HG03060 (cell line): ENCODE measurements at regions not wholly inside any gene's neighbourhood (a gene's known extent, or its start where the extent isn't known, plus 50 kb on each side); places are given as distances from the start of the nearest gene placed in this dataset.

Experiments
- ATAC-seq: cut with Tn5 transposase; IDR thresholded peaks from one replicate; pipeline ENCODE4 v1.9.1; 2021; ENCODE audit warnings: low read depth, moderate number of reproducible peaks; ENCODE audit not compliant: unreplicated experiment

- ATAC-seq, result no peak
These were observed 1992.9 kb upstream of the PCDH20 start for GRCh38 chr13:63408331-63409189.

DNA sequence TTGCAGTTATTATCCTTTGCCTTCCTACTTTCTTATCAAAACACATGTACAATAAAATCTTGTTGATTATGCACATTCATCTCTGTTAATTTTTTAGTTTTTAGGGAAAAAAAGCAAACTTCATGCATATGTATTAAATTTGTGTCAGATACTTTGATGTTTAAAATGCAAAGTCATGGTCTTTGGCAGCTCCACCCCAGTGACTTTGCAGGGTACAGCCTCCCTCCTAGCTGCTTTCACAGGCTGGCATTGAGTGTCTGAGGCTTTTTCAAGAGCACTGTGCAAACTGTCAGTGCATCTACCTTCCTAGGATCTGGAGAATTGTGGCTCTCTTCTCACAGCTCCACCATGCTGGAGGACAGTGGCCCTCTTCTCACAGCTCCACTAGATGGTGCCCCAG is 1988.1 kb upstream of the PCDH20 start:
- no peak for ATAC-seq

- no peak for ATAC-seq
These were observed 1981.1 kb upstream of the PCDH20 start for GRCh38 chr13:63396746-63397145.

- no peak for ATAC-seq
These were observed 1977.5 kb upstream of the PCDH20 start for GRCh38 chr13:63393112-63393511.

DNA sequence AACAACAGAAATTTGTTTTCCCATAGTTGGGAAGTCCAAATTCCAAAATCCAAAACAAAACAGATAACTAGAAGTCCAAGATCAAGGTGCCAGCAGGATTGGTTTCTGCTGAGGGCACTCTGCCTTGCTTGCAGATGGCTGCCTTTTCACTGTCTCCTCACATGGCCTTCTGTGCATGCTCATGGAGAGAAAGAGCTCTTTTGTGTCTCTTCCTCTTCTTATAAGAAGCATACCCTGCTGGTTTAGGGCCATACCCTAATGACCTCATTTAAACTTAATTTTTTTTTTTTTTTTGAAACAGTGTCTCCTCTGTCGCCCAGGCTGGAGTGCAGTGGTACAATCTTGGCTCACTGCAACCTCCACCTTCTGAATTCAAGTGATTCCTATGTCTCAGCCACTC is 1974.1 kb upstream of the PCDH20 start:
- no peak for ATAC-seq

- no peak for ATAC-seq
These were observed 1965.6 kb upstream of the PCDH20 start for GRCh38 chr13:63381078-63381859.

DNA sequence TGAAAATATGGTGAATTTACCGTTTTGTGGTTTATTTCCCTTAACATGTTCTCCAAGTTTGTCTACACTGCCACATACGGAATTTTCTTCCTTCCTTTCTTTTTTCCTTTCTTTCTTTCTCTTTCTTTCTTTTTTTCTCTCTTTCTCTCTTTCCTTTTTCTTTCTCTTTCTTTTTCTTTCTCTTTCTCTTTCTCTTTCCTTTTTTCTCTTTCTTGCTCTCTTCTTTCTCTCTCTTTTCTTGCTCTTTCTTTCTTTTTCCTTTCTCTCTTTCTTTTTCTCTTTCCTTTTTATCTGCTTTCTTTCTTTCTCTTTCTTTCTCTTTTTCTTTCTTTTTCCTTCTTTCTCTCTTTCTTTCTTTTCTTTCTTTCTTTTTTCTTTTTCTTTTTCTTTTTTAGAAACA is 1962.3 kb upstream of the PCDH20 start:
- no peak for ATAC-seq

- no peak for ATAC-seq
These were observed 1954.5 kb upstream of the PCDH20 start for GRCh38 chr13:63370101-63370500.

DNA sequence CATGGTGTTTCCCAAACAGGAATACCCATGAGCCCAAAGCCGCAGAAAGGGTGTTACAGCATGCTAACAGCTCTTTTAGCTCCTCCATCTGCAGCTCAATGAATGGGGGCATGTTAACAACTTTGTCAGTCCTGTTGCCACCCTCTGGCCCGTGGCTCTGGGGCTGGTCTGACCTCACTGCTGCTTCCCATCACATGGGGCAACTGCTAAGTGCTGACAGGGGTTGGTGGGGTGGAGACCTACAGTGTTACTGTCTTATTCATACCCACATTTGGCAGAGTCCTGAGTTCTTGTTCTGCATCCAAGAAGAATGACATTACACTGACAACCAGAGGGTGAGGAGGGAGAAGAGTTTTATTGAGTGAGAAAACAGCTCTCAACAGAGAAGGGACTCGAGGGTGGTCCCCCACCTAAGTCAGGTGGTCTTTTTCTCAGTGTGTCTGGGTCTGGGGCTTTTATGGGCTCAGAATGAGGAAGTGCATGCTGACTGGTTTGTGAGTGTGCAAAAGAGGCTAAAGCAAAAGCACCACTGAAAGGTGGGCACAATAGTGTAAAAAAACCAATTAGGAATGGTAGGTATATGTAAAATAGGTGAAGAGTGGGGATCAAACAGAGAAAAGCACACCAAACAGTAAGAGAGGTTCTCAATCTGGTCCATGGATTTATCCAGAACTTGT is 1952.0 kb upstream of the PCDH20 start:
- no peak for ATAC-seq

GRCh38 chr13:63364159-63364558 is 1948.5 kb upstream of the PCDH20 start:
- no peak for ATAC-seq

- no peak for ATAC-seq
These were observed 1935.9 kb upstream of the PCDH20 start for GRCh38 chr13:63351533-63351932.

DNA sequence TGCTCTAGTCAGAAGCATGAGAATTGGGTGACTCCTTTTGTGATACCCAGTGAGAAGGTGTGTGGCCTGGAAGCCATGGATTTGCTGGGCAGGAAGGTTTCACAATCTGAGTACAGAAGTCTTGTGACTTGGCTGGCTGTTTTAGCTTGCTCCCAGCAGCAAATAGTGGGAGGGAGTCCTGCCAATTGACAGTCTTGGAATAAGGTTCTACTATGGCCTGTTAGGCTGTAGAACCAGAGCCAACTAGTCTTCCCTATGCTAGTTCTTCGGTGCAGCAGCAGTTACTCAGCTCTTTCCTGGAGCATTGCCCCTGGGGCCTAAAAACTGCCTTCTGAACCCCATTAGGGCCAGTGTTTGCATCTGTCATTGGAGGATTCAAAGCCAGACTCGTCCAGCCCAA is 1935.4 kb upstream of the PCDH20 start:
- no peak for ATAC-seq

- no peak for ATAC-seq
These were observed 1930.2 kb upstream of the PCDH20 start for GRCh38 chr13:63345835-63346234.

DNA sequence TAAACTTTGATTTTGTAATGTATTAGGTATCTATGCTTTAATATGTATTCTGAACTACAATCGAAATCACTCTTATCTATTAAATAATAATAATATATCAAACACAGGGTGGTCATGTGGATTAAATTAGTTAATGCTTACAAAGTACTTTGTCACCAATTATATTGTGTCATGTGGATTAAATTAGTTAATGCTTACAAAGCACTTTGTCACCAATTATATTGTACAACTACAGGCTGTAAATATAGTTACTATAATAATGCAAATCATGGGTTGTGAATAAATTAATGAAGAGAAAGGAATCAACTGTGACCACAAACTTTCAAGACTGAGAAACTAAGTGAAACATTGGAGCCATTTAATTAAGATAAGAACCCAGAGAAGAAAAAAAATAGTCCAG is 1929.1 kb upstream of the PCDH20 start:
- no peak for ATAC-seq

- no peak for ATAC-seq
These were observed 1922.3 kb upstream of the PCDH20 start for GRCh38 chr13:63337921-63338320.

DNA sequence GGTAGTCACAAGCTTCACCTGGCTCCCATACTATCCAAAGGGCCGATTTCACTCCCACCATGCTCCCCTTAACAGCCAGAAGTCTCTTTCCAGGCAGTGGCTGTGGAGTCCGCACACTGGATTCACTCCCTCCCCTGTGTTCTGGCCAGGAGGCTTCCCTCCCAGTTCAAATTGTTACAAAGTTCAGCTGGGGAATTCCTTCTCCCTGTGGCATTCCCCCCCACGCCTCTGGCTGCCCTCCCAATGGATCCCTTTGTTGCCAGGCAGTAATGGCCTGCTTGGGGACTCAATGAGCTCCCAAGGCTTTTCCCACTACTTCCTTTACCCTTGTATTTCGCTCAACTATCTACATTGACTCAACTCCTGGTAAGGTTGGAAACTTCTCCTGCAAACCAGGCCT is 1921.4 kb upstream of the PCDH20 start:
- ATAC-seq, result no peak

DNA sequence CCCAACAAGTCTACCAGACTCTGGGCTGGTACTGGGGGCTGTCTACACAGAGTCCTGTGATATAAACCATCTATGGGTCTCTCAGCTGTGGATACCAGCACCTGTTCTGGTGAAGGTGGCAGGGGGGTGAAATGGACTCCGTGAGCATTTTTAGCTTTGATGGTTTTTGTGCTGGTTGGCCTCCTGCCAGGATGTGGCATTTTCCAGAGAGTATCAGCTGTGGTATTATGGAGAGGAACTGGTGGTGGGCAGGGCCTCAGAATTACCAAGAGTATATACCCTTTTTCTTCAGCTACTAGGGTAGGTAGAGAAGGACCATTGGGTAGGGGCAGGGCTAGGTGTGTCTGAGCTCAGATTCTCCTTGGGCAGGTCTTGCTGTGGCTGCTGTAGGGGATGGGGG is 1920.9 kb upstream of the PCDH20 start:
- ATAC-seq, result no peak

DNA sequence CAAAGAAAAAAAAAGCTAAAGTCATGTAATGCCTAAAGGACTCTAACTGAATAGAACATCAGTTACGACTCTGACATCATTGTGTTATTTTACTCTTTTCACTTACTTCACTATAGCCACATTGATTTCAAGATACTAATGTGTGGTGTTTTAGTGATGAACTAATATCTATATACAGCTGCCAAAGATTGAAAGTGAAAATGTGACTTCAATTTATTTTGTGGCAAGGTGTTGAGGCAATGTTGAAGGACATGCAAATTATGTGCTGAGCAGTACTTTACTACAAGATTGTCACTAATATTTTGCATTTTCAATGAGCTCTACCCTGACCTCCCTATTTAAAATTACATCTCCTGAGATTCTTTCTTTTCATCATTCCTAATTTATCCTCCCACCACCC is 1911.9 kb upstream of the PCDH20 start:
- no peak for ATAC-seq

DNA sequence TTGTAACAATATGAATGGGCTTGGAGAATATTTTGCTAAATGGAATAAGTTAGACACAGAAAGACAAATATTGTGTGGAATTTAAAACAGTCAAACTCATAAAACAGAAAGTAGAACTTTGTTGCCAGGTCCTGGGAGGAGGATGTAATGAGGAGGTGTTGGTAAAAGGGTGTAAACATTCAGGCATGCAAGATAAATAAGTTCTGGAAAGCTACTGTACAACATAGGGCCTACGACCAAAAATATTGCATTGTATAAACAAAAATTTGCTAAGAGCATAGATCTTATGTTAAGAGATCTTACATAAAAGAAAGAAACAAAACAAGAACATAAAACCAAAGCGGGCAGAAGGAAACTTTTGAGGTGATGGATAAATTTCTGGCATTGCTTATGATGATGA is 1907.8 kb upstream of the PCDH20 start:
- no peak for ATAC-seq

DNA sequence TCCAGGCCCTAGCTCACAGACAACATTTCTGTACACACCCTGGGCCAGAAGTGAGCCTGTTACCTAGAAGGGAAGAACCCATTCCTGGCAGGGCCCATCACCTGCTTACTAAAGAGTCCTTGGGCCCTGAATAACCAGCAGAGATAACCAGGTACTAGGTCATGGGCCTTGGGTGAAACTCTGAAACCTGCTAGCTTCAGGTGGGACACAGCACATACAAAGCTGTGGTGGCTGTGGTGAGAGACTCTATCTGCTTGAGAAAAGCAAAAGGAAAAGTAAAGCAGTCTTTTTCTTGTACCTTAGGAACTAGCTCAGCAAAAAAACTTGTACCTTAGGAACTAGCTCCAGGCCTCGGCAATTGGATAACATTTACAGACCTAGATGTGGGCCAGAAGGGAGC is 1895.9 kb upstream of the PCDH20 start:
- ATAC-seq, result no peak

DNA sequence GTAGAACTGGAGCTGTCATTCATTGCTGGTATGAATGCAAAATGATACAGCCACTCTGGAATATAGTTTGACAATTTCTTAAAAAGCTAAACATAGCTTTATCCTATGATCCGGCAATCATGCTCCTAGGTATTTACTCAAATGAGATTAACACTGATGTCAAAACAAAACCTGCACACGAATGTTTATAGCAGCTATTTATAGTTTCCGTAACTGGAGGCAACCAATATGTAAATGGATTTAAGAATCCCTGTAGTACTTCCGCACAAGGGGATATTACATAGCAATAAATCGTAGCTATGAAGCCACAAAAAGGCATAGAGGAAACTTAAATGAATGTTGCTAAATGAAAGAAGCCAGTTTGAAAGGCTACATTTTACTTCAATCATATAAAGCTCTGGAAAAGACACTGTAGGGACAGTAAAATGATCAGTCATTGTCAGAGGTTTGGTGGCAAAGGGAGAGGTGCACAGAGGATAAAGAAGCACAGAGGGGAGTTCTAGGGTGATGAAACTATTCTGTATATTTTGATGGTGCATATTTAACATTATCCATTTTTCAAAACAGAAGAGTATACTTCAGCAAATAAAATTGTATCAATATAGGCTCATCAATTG is 1893.0 kb upstream of the PCDH20 start:
- no peak for ATAC-seq
